Ovary (tissue), 7 donors: ENCODE measurements at regions not wholly inside any gene's neighbourhood (a gene's known extent, or its start where the extent isn't known, plus 50 kb on each side); places are given as distances from the start of the nearest gene placed in this dataset.

Experiments
- DNase-seq, 5 donors: peaks; one replicate each; pipeline ENCODE4 v3.0.0-alpha.2; 2019 to 2020
- H3K27ac ChIP-seq, 2 donors: fragments of 200-600 bp; one replicate each; pipeline versions ENCODE4 v1.5.1 to v1.8.0; 2019 to 2022
- H3K27me3 ChIP-seq: fragments of 200-600 bp; one replicate; pipeline ENCODE4 v1.8.0; 2022
- H3K36me3 ChIP-seq: fragments of 200-600 bp; sonication (generic); one replicate; pipeline ENCODE4 v1.5.1; 2019
- H3K4me1 ChIP-seq: one replicate; pipeline ENCODE4 v1.8.1; 2013; ENCODE audit warnings: mild to moderate bottlenecking, moderate library complexity; ENCODE audit not compliant: insufficient read depth
- H3K4me3 ChIP-seq: fragments of 200-600 bp; sonication (generic); one replicate; pipeline ENCODE4 v1.5.1; 2017
- H3K9me3 ChIP-seq, 2 donors: fragments of 200-600 bp in 1 of 2; sonication (generic) in 1 of 2; one replicate each; pipeline versions ENCODE4 v1.5.1 to v1.8.1; 2013 to 2019; ENCODE audit warnings: mild to moderate bottlenecking in 1 of 2, moderate library complexity in 1 of 2
- EP300 ChIP-seq: sonication (generic); formaldehyde crosslinking; IDR thresholded peaks from one replicate; pipeline ENCODE4 v1.6.1; 2017; ENCODE audit warnings: antibody characterized with exemption
- POLR2A ChIP-seq: fragments of 450-650 bp; IDR thresholded peaks from one replicate; pipeline ENCODE4 v1.6.1; 2017; ENCODE audit warnings: antibody characterized with exemption, mild to moderate bottlenecking, moderate library complexity
- WGBS, 3 donors: extraction: QIAGEN DNeasy Blood & Tissue Kit in 1 of 3; methylation state at CpG; one replicate each; pipeline versions ENCODE4 v1.1.5 to v1.1.7; 2013 to 2017; 5-methylcytosine and 5-hydroxymethylcytosine counted together
- intact Hi-C, 4 donors: fragments of 100-400 bp; cut with DNase I; formaldehyde crosslinking; loops; one replicate each; pipeline versions ENCODE4 v1.11.0 to v1.15.1; 2022 to 2023
- TF ChIP-seq, protein P1 (sequence below), 3 donors: fragments of 450-650 bp in 2 of 3; fragments of 200-600 bp in 1 of 3; IDR thresholded peaks; one replicate each; pipeline versions ENCODE4 v1.5.1 to v1.8.0; 2016 to 2022; ENCODE audit warnings: antibody characterized with exemption in 3 of 3, mild to moderate bottlenecking in 1 of 3
- donor health status: DM: no; HTN: no; CAD: no; lungs with moderate emphysema.
- donor health status: DM: no; HTN: no; CAD: no.
- donor health status: Bipolar disorder and iron deficiency.
- donor health status: DM: no; HTN: no; CAD: no.
- donor health status: DM: yes; HTN: yes; CAD: no.

DNA sequence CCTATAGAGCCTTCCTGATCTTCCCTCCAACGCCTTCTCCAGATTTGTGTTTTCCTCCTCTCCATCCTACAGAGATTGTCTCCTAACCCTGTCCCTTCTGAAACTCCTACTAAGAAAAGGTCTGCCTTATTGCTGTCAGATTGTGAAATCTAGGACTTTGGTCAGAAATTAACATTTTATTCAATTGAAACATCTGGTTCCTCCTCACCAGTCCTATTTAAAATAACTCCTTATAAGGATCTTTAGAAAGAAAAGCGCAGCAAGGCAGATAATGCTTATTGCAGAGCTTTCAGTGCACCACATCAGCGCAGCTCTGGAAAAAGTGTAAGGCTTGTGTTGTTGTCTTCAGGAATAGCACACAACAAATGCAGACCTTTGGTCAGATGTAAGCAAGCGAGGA lies 477.8 kb upstream of the CHST9 start:
- 93 to 95% (median 93%) methylated on average over 4 of the region's 4 CpGs for WGBS, 3 donors
- Histone ChIP-seq H3K4me3 (no peak overlapping the region), H3K27ac (no peak overlapping the region), H3K9me3 (no peaks in the 10 kb centered on the region), H3K36me3 (no peaks in the 10 kb centered on the region), H3K27me3 (no peaks in the 10 kb centered on the region), H3K4me1 (no peaks in the 10 kb centered on the region)
- intact Hi-C loops = no loop called here
- TF ChIP-seq POLR2A = no peak
- TF ChIP-seq, protein P1, sequence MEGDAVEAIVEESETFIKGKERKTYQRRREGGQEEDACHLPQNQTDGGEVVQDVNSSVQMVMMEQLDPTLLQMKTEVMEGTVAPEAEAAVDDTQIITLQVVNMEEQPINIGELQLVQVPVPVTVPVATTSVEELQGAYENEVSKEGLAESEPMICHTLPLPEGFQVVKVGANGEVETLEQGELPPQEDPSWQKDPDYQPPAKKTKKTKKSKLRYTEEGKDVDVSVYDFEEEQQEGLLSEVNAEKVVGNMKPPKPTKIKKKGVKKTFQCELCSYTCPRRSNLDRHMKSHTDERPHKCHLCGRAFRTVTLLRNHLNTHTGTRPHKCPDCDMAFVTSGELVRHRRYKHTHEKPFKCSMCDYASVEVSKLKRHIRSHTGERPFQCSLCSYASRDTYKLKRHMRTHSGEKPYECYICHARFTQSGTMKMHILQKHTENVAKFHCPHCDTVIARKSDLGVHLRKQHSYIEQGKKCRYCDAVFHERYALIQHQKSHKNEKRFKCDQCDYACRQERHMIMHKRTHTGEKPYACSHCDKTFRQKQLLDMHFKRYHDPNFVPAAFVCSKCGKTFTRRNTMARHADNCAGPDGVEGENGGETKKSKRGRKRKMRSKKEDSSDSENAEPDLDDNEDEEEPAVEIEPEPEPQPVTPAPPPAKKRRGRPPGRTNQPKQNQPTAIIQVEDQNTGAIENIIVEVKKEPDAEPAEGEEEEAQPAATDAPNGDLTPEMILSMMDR (IDR thresholded peaks at IDR 0.05) = no peak
- DNase-seq = no peak

DNA sequence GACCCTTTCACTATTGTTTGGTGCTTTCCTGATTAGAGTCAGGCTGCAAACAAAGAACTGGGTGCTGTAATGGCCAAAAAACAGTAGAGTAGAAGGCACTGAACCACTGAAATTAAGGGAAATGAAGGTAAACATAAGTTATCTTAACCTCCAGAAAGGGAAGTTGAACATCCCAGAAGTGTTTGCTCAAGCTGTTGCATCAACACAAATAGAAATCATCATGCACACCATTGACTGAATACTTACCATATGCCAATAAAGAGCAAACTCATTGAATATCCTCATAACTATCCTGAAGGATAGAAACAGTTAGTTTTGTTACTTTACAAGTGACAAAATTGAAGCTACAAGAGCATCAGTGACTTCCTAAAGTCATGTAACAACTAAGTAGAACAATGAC lies 477.4 kb upstream of the CHST9 start:
- Histone ChIP-seq H3K4me3 (no peak overlapping the region), H3K4me1 (no peaks in the 10 kb centered on the region), H3K27ac (no peak overlapping the region), H3K36me3 (no peaks in the 10 kb centered on the region), H3K9me3 (no peaks in the 10 kb centered on the region), H3K27me3 (no peaks in the 10 kb centered on the region)
- intact Hi-C loops = no loop called here
- no peak for DNase-seq
- TF ChIP-seq POLR2A = no peak
- TF ChIP-seq, protein P1 (IDR thresholded peaks at IDR 0.05) = no peak
- TF ChIP-seq EP300 = no peak

DNA sequence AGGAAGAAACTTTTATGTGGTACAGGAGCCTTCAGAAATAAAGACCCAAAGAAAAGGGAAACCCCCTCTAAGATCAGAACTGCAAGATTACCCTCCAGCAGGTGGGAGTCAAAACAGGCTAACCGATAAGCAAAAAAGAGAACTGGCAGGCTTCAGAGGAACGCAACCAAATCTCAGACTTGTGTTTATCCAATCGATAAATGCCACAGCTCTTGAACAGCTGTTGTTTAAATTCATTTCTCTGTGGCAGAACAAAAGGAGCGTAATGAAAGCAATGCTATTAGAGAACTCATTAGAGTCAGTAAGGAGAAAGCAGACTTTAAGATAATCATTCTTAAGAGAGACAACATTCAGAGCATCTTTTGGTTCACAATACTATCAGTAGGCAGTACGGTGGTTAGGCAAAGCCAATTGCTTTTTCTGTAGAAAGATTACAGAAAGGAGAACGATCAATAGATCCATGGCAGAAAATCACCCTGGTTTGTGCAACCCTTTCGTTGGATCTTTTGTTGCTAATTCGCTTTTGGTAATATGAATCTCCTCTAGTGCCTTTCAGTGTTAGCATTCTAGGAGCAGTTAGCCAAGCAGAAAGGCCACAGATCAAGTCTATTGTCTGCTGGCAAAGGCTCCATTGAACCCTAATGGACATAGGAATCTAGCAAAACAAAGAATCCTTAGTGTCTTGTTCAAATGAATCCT lies 476.4 kb upstream of the CHST9 start:
- WGBS, 3 donors = 35 to 63% (median 36%) methylated on average over 8 of the region's 8 CpGs
- Histone ChIP-seq H3K9me3 (no peaks in the 10 kb centered on the region), H3K27me3 (no peaks in the 10 kb centered on the region), H3K4me1 (no peaks in the 10 kb centered on the region), H3K36me3 (no peaks in the 10 kb centered on the region), H3K27ac (no peak overlapping the region), H3K4me3 (no peak overlapping the region)
- TF ChIP-seq POLR2A (no peak), EP300 (no peak)
- TF ChIP-seq, protein P1 (IDR thresholded peaks at IDR 0.05) = no peak
- DNase-seq = no peak
- intact Hi-C loops = no loop called here

DNA sequence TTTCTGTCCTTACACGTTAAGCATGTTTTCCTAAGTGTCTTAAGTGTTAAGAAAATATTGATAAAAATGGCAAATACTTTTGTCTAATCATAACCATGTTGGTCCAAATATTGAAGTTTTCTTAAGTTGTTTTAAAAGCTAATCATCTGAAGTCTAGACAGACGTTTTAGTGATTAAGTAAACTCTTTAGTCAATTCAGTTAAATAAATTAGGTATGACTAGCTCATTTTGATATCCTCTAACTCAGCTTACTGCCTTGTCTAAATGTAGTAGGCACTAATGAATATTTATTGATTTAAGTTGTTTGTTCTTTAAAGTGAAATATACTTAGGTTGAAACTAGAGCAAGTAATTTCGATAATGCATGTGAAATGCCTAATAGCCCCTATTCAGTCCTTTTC lies 471.8 kb upstream of the CHST9 start:
- DNase-seq = no peak
- TF ChIP-seq POLR2A (no peak), EP300 (no peak)
- TF ChIP-seq, protein P1 (IDR thresholded peaks at IDR 0.05) = no peak
- Histone ChIP-seq H3K4me3 (no peak overlapping the region), H3K9me3 (no peaks in the 10 kb centered on the region), H3K36me3 (no peaks in the 10 kb centered on the region), H3K27ac (no peak overlapping the region), H3K27me3 (no peaks in the 10 kb centered on the region), H3K4me1 (no peaks in the 10 kb centered on the region)
- intact Hi-C loops = no loop called here
- 17 to 40% (median 20%) methylated on average over 3 of the region's 3 CpGs for WGBS, 3 donors
